GM19023 (cell line): ENCODE measurements at regions not wholly inside any gene's neighbourhood (a gene's known extent, or its start where the extent isn't known, plus 50 kb on each side); places are given as distances from the start of the nearest gene placed in this dataset.

ENCODE experiments used
- ATAC-seq: cut with Tn5 transposase; IDR thresholded peaks from one replicate; pipeline ENCODE4 v1.9.1; 2021; ENCODE audit warnings: mild to moderate bottlenecking, moderate library complexity; ENCODE audit not compliant: unreplicated experiment

- peak; percentile 43 for ATAC-seq
These were observed 109.5 kb downstream of the SNX5 start for GRCh38 chr20:17859002-17859615.

- ATAC-seq: no peak
These were observed 110.1 kb downstream of the SNX5 start for GRCh38 chr20:17858450-17859001.

GRCh38 chr20:17857639-17858449, 110.8 kb downstream of the SNX5 start:
- ATAC-seq: no peak

GRCh38 chr20:17856837-17857605, 111.6 kb downstream of the SNX5 start:
- ATAC-seq: no peak

GRCh38 chr20:17856024-17856564, 112.5 kb downstream of the SNX5 start:
- ATAC-seq: peak; percentile 84

- ATAC-seq: no peak
These were observed 114.2 kb downstream of the SNX5 start for GRCh38 chr20:17854307-17854903.

GRCh38 chr20:17852323-17852722, 116.3 kb downstream of the SNX5 start:
- ATAC-seq: no peak

- no peak for ATAC-seq
These were observed 117.9 kb downstream of the SNX5 start for GRCh38 chr20:17850684-17851026.

GRCh38 chr20:17849901-17850683, 118.5 kb downstream of the SNX5 start:
- no peak for ATAC-seq

GRCh38 chr20:17849138-17849900, 119.3 kb downstream of the SNX5 start:
- no peak for ATAC-seq

- peak; percentile 58 for ATAC-seq
These were observed 120.1 kb downstream of the SNX5 start for GRCh38 chr20:17848249-17849048.

GRCh38 chr20:17845701-17846475, 122.7 kb downstream of the SNX5 start:
- no peak for ATAC-seq

GRCh38 chr20:17844549-17845298, 123.9 kb downstream of the SNX5 start:
- ATAC-seq: no peak

GRCh38 chr20:17844133-17844429, 124.5 kb downstream of the SNX5 start:
- ATAC-seq: no peak

- no peak for ATAC-seq
These were observed 125.1 kb downstream of the SNX5 start for GRCh38 chr20:17843246-17844132.

GRCh38 chr20:17841751-17842215, 126.8 kb downstream of the SNX5 start:
- no peak for ATAC-seq
